GM21825 (cell line): ENCODE measurements at regions not wholly inside any gene's neighbourhood (a gene's known extent, or its start where the extent isn't known, plus 50 kb on each side); places are given as distances from the start of the nearest gene placed in this dataset.

Experiments
- ATAC-seq: cut with Tn5 transposase; IDR thresholded peaks from one replicate; pipeline ENCODE4 v1.9.1; 2021; ENCODE audit warnings: mild to moderate bottlenecking, moderate library complexity; ENCODE audit not compliant: unreplicated experiment

DNA sequence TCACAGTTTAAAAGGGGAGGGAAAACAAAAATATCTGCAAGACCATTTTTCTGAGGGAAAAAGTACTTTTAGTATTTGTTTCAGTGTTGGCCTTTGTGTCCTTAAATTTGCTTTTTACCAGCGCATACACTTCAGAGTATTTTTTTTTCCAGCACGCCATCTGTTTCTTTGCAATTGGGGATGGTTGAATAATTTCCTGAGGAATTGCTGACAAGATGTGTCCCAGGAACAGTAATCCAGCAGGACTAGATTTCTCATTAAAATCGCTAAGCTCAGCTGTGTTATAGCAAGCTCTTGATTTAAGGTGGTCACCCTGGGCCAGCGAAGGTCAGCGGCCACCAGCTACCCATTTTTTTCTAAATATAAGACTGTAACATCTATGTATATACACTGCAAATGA is 156.9 kb upstream of the RHOBTB1 start:
- ATAC-seq = no peak

DNA sequence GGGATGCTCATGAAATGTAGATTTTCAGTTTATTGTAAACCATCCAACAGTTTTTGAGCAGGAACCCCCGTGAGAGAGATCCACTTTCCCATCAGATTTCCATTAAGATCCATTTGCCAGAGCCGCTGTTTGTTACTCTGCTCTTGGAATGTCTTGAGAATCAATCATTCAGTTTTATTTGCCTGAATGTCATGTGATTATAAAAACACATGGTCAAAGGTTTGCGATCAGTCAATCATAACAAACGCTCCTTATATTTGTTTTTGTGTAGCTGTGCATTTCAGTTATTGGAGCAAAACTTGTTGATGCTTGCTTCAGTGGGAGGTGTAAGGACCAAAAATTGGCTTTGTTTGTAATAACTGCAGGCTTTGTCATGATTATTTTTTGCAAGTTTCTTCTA is 155.8 kb upstream of the RHOBTB1 start:
- no peak for ATAC-seq

DNA sequence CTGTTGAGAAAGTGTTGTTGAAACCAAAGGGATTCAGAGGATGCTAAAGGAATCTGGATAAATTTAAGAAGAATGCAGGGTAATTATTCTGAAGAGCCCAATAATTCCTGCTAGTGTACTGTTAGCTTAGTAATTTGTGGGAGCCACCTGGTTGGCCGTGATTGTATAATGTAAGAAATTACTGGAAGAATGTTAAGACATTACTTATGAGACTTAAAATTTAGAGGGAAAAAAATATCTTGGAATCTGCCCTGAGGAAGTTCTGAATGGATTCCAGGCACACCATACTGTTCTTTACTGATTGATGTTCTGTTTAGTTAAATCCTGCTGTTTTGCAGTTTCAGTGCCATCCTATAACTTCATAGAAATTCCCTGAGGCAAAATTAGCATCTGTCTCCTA is 155.0 kb upstream of the RHOBTB1 start:
- ATAC-seq = no peak

DNA sequence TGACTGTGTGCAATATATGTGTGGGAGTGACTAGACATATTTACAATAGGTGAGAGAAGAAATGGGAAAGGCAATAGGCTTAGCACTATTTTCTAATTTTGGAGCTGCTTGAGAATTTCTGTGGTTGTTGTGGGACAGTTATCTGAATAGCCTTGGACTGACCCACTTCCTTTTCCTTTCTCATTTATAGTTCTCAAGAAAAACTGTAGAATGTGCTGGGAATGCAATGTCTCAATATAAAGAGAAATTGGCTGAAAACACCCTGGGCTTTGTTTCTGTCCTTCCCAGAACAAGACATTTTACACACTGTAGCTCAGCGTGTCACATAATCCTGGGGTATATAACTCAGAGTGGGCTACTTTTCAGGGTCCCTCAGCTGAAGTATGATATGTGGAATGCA is 153.0 kb upstream of the RHOBTB1 start:
- ATAC-seq = no peak

DNA sequence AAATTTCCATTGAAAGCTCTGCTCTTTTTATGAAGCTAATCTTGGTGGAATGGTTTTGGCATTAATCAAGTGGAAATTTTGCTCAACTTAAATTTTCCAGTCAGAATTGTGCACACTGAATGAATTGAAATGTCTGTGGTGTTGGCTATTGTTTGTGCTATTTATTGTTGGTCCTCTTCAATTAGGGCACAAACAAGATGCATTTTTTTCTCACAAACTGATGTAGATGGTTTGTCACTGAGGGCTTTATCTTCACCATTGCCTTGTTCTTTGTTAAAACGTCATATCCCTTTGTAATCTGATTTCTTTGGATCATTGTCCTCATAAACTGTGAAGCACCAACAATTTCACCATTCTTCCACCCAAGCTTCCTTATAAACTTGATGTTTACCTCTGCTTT is 152.1 kb upstream of the RHOBTB1 start:
- ATAC-seq = no peak

DNA sequence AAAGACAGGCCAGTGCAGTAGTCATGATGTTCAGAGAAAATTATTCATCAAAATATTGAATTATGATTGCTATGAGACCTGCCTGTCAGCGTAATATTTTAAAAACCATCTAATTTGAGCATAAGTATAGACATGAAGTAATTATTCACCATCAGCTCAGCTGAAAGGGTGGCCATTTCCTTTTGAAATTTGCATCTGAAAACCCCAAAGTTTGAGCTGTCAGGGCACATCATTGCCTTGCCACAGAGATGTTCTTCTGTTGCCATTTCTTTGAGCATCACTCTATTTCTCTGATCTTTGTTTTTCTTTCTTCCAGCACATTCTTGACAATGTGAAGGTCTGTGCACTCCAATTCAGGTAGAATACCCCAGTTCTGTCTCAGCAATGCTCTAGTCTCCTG is 147.5 kb upstream of the RHOBTB1 start:
- no peak for ATAC-seq

DNA sequence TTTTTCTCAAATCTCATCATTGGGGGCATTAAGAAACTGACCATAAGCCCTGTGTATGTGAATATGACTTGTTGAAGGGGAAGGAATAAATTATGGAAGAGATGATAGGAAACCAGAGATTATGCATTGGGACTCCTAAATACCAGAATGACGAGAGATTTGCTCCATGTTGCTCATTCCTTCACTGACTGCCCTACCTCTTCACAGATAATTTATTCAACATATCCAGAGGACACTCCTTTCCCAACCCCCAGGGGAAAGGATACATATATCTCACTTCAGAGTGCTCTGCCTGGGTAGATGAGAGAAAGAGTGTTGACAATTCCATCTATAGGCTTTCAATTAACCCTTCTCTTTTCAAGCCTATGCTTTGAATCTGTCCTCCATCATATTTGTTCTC is 145.3 kb upstream of the RHOBTB1 start:
- ATAC-seq = no peak

DNA sequence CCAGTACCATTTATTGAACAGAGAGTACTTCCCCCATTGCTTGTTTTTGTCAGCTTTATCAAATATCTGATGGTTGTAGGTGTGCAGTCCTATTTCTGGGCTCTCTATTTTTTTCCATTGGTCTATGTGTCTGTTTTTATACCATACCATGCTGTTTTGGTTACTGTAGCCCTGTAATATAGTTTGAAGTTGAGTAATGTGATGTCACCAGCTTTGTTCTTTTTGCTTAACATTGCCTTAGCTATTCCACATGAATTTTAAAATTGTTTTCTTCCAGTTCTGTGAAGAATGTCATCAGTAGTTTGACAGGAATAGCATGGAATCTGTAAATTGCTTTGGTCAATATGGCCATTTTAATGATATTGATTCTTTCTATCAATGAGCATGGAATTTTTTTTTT is 140.5 kb upstream of the RHOBTB1 start:
- no peak for ATAC-seq

DNA sequence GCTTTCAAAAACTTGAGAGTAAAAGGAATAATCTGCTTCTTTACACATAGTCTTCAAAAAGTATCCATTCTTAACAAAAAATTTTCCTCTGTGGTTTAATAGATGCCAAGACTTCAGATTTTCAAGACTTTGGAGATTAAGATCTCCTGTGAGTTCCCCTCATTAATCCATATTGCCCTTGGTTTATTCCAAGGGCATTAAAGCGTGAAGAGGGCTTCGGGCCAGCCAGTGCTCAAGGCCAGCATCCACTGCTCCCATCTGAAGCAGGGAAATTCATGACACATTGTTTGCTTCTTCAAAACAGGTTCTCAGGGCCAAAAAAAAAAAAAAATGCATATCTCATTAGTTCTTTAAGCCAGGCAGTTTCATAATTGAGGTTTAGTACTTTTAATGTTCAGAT is 137.3 kb upstream of the RHOBTB1 start:
- ATAC-seq = no peak

DNA sequence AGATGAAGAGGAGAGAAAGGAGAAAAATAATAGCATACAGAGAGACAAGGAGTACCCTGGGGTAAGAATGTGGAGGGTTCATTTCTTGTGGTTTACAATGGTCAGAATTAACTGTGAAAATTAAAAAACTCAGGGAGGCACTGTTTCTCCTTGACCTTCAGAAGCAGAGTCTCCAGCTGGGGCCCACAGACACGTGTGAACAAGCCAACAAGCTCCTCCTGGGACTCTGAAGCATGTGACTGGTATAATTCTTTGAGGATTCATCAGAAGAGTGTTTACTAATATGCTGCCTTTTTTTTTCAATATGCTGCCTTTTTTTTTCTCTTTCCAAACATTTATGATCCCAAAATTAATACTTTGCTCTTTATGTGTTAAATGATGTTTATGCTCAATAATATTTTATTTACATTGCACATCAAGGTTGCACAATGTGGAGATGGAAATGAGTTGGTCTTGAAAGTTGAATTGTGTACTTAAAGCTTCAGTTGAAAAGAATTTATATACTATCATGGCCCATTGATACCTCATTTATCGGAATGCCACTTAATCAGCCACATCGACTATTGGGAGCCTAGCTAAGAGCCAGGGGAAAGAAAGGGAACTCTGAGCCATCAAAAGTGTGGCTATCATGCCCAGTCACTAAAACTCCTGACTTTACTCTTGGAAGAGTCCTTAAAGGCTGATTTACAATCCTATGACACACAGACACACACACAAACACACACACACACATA is 134.7 kb upstream of the RHOBTB1 start:
- no peak for ATAC-seq

DNA sequence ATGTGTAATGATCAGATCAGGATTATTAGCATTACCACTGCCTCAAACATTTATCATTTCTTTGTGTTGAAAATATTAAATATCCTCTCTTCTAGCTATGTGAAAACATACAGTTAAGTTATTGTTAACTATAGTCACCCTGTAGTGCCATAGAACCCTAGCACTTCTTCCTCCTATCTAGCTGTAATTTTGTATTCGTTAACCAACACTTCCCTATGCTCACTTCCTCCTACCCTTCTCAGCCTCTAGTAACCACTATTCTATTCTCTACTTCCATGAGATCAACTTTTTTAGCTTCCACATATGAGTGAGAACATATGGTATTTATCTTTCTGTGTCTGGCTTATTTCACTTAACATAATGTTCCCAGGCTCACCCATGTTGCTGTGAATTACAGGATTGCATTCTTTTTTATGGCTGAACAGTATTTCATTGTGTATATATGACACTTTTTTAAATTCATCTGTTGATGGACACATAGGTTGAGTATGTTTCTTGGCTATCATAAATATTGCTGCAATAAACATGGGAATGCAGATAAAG is 132.7 kb upstream of the RHOBTB1 start:
- no peak for ATAC-seq

DNA sequence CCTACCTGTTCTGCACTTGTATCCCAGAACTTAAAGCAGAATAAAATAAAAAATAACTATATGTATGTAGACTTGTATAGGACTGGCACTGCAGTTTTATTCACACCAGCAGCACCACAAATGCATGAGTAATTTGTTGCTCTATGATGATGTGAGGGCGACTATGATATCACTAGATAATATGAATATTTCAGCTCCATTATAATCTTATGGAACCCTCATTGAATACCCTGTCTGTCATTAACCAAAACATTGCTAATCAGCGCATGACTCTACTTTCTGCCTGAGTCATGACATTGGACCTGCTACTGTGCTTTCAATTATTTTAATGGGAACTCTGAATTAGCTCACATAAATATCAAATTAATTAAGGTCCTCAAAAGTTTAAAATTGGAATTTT is 129.4 kb upstream of the RHOBTB1 start:
- ATAC-seq = no peak

DNA sequence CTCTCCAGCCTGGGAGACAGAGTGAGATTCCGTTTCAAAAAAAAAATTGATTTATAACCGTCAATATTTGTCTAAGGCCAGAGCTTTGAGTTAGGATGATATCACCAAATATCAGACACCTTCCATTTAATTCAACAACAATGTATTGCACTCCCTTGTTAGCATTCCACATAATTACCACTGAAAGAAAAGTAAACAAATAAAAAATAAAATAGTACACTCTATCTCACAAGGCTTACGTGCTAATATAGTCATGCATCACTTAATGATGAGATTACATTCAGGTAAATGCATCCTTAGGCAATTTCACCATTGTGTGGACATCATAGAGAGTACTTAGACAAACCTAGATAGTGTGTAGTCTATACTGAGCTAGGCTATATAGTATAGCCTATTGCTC is 127.6 kb upstream of the RHOBTB1 start:
- ATAC-seq = no peak

DNA sequence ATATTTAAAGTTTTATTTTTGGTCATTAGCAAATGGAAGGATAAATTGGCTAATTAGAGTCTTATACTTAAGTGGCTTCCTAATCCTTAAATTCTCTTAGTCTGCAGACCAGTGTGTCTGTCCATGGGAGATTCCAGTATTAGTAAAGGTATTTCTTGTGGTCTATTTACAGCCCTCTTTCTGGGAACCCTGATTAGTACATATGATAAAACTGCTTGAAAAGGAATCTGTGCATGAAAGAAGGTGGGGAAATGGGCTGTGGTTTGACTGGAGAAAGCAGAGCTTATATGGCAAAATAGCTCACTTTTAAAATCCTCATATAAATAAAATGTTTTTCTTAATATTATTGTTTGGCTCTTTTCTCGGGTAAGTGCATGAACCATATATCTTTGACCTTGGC is 124.5 kb upstream of the RHOBTB1 start:
- ATAC-seq = no peak

DNA sequence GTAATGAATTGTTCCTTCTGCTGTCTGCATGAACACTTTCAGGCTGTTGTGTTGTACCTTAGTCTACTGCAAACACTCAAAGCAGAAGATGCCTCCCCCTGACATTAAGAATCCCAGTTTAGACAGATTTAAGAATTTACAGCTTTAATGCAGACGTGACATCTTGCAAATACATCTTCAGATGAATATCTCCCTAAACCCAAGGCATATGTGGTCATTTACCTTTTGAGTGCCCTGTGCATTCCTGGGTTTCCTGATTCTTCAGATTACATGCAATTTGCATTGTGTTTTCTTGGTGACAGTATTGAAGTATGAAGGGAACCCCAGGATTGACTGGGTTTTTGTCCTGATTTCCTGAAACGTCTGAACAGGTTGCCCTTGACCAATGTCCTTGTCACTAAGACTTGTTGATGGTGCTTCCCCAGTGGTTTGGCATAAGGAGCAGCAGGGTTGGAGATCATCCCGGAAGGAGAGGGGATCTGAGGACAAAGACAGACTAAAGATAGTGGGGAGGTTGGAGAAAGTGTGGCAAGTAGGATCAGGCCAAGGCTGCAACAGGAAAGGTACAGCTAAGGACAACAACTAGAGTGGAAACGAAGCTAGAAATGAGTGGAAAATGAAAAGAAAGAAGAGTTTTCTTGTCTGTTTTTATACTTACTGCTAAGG is 123.8 kb upstream of the RHOBTB1 start:
- no peak for ATAC-seq

DNA sequence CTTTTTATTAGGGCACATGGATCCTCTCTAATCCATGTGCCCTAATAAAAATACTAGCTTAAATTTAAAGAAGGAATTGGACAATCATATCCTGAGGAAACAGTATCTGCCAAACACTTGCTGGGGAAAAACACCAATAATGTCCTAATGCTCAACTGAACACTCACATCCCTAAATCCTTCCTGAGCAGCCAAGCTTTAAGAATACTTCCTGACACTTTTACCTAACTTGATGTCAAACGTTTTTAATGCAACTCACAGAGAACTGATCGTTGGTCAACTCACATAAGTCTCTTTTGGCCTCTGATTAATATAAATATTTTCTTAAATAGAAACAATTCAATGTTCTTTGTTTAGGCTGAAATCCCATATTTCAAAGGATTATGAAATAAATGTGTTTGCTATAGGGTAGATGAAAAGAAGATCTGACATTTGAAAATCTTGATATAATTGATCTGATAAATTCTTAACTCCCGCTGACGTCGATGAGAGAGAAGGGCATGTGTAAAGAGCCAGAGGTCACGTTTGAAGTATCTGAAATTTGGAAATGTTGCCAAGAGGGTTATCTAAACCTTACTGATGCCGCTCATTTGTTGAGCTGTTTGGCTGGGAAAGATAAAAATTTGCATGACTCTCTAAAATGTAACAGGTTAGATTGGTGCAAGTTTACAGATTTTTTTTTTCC is 122.8 kb upstream of the RHOBTB1 start:
- no peak for ATAC-seq

DNA sequence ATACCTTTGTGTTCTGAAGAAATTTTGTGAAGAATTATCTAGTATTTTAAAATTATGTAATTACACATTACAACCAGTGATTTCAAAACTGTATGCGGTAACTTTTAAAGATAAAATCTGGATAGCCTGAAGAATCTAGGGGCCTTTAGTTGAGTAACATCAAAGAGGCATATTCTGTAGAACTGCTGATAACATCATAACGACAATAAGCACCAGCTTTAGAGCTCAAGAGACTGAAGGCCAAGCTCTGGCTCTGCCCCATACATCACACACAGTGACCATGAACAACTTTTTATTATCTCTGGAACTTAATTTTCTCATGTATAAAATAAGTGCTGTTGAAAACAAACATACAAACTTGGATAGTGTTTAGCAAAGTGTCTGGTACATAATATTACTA is 121.1 kb upstream of the RHOBTB1 start:
- ATAC-seq = no peak

DNA sequence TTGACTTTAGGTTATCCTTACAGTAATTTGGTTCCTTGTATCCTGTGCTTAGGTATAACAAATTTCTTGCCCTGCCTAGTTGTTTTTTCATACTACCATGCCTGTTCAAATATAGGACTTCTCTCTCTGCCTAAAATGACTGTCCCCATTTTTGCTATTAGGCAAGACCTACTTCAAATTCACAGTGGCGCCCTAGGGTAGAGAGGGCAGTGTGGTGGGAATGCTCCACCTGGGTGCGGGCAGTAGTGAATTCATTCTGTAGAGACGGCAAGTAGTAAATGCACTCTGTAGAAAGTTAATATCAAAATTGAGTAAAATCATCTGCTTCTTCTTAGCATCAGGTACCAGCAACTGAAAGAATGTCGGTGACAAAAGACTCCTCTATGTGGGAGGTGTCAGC is 120.4 kb upstream of the RHOBTB1 start:
- no peak for ATAC-seq

DNA sequence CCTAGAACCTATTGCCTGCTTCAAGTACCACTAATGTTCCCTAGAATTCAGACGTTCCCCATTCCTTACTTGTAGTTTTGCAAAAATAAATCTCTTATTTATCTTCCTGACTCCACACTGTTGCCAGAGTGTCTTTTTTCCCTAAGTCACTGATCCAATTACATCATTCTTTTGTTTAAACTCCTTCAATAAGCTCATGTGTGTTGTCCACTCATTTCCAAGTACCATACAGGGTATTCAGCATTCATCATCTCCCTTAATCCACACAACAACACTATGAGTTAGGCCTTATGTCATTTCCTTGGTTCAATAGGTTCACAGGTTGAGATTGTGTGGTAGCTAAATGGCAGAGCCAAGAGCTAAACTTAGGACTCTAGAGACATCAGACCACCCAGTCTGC is 119.9 kb upstream of the RHOBTB1 start:
- ATAC-seq = no peak

DNA sequence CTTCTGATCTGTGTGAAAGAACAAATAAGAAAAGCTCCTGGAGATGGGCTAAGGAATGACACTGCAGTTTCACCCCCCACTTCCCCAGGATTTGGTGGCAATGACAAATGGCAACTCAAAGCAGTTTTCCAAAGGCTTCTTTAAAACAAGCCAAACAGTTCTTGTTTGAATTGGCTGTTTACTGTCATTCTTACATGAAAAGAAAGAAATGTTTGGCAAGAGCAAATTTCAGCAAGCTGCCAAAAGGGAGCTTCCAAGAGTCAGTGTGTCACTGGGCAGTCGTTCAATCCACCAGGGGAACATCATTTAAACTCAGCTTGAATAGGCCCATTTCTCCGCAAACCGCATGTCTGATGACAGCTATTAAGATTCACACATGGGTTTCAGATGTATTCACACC is 119.0 kb upstream of the RHOBTB1 start:
- no peak for ATAC-seq

DNA sequence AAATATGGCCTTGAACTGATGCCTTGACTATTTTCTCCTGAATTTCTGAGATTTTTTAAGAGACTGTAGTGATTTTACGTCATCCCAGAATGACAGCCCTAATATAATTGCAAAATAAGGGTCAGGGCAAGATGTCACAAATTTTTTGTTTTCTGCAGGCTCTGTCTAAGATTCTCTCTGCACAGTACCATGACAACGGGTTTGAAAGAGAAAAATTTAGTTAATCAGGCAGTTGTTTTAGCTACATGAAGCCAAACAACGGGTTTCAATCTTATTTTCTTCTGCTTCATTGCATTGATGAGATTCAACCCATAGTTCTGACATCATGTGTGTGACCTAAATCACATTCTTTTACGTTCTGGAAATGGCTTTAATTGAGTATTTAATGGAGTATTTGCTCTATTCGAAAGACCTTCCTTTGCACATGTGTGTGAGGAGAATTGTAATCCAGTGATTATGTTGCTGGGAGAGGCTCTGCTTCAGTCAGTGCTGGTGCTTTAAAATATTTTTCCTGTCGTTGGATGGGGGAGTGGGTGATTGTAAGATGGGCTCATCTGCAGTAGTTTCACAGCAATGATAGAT is 118.0 kb upstream of the RHOBTB1 start:
- no peak for ATAC-seq

DNA sequence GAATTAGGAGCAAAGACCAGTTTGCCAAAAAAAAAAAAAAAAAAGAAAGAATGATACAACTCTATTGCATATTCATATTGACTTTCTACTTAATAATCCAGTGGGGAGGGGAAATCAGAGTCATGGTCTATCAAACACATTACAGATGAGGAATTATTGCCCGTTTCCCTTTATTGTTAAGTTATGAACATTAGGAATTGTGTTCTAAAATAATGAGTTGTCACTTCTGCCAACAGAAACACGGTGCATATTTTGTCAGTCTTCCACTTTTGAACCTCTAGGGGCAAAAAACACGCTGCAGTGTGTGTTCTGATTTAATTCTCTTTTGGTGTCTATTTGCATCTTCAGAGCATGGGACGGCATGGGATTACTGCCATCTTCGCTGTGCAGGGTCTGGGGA is 115.7 kb upstream of the RHOBTB1 start:
- ATAC-seq = no peak
